AG04449 (cell line): ENCODE measurements at regions not wholly inside any gene's neighbourhood (a gene's known extent, or its start where the extent isn't known, plus 50 kb on each side); places are given as distances from the start of the nearest gene placed in this dataset.

Experiments used
- CTCF ChIA-PET: fragments of 350-600 bp; formaldehyde crosslinking; extraction: SDS; loops from one replicate; lab custom pipeline; 2021; ENCODE audit warnings: antibody characterized with exemption; lab: Yijun Ruan, JAX
- POLR2A ChIA-PET: fragments of 400-600, 350-600 bp; formaldehyde crosslinking; extraction: SDS; loops from one replicate; lab custom pipeline; 2020; ENCODE audit warnings: antibody characterized with exemption, inconsistent platforms; lab: Yijun Ruan, JAX
- DNase-seq: peaks from one replicate; pipeline ENCODE4 v3.0.0-alpha.2; 2010; ENCODE audit warnings: low read depth, low spot score
- H3K4me3 ChIP-seq: 2 replicates; pipeline ENCODE4 v1.5.1; 2011; ENCODE audit warnings: low read depth, mild to moderate bottlenecking, control low read depth, low read length
- TF ChIP-seq, protein P1 (sequence below): IDR thresholded peaks from one replicate; pipeline ENCODE4 v1.5.1; 2011; ENCODE audit warnings: mild to moderate bottlenecking, moderate library complexity, low read length, control low read depth, inconsistent platforms; ENCODE audit not compliant: insufficient read depth; ENCODE audit errors: missing control alignments

DNA sequence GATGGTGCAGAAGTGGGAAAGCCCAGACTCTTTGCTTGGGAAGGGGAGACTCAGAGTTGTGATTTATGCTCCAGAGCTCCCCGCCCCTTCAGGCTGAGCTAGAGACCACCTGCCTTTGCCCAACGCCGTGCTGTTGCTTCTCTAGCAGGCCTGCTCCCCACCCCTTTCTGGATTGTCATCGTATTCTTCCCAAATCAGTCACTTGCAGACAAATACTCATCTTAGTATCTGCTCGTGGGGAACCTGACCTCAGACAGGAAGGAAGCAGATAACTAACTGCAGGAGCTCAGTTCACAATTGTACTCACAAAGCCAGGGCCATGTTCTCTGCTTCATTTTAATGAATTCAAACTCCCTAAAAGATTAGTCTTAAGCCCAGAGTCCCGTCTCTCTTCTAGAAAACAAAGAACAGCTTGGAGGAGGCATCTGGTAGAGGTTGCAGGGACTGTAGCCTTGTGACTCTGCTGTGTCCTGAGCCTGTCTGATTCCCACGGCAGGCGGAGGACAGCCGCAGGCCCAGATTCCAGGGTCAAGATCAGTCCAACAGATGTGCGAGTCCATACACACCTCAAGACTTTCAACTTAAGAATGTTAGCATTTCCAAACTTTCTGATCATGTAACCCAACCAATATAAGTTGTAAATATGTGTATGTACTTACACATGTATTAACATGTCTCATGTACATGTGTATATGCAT is 57.2 kb upstream of the GGTLC1 start:
- ChIA-PET CTCF (interaction anchor here (0.6 kb wide), 1 partner anchor 13 kb away, joined by 3 read pairs; no protein-coding TSS in a partner anchor), POLR2A (no interaction called here)
- H3K4me3 ChIP-seq, result no peak overlapping the region
- TF ChIP-seq, protein P1, sequence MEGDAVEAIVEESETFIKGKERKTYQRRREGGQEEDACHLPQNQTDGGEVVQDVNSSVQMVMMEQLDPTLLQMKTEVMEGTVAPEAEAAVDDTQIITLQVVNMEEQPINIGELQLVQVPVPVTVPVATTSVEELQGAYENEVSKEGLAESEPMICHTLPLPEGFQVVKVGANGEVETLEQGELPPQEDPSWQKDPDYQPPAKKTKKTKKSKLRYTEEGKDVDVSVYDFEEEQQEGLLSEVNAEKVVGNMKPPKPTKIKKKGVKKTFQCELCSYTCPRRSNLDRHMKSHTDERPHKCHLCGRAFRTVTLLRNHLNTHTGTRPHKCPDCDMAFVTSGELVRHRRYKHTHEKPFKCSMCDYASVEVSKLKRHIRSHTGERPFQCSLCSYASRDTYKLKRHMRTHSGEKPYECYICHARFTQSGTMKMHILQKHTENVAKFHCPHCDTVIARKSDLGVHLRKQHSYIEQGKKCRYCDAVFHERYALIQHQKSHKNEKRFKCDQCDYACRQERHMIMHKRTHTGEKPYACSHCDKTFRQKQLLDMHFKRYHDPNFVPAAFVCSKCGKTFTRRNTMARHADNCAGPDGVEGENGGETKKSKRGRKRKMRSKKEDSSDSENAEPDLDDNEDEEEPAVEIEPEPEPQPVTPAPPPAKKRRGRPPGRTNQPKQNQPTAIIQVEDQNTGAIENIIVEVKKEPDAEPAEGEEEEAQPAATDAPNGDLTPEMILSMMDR, result no peak
- no peak for DNase-seq

DNA sequence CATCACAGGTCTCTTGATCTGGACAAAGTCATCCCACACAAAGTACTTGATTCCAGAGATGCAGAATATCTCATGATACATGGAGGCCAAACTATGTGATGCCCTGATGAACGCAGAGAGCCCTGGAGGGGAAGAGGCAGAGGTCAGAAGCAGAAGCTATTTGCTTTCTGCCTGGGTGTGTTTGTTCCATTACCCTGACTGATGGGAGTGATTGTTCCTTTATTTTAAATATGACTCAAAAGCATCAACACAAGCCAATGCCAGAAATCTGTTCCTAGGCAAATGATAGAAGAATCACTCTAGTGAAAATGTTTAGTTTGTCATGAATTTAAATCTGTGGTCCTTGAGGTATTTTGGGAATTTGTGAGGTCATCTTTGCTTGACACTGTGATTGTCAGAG is 54.7 kb upstream of the GGTLC1 start:
- CTCF ChIA-PET, result interaction anchor here (1.4 kb wide), 1 partner anchor 58 kb away, joined by 3 read pairs; no protein-coding TSS in a partner anchor
- TF ChIP-seq, protein P1, result no peak
- no peak overlapping the region for H3K4me3 ChIP-seq
- POLR2A ChIA-PET, result no interaction called here
- no peak for DNase-seq

DNA sequence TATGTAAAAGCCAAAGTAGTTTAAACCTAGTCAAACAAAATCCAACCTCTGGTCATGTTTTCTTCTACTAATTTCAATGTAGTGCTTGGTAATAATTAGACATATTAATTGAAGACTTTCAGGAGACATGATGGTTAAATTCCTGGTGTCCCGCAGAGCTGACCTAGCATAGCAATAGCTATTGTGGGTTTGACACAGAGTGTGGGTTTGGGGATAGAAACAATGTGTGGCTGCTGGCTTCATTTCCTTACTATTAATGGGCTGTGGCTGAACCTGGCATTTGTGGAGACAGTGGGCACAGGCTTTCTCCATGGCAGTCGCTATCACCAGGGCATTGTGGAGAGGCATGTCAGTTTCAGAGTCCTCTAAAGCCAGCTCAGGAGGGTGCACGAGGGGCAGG is 54.1 kb upstream of the GGTLC1 start:
- TF ChIP-seq, protein P1, result no peak
- CTCF ChIA-PET, result no interaction called here
- POLR2A ChIA-PET, result no interaction called here
- no peak overlapping the region for H3K4me3 ChIP-seq
- DNase-seq, result no peak

DNA sequence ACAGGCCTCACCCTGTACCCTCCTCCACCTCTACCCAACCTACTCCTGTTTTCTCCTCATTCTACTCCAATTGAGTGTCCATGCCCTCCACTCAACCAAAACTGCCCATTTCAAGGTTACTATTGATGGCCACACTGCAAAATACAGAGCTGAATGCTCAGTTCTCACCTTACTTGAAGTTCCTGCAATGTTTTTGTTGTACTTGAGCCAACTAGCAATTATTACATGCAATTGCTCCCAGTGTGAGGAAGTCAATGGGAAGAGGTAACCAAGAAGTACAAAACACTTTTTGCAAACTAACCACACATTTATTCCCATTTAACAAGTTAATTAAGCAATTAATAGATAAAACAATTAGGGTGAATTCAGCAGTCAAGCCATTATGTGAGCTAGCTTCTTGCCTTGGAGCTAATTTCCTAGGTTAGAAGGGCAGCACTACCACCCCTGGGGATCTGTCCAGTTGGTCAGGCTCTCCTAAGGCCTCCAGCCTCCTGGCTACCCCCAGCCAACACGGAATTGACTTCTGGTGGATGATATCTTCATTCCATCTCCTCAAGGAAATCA is 52.4 kb upstream of the GGTLC1 start:
- POLR2A ChIA-PET, result no interaction called here
- CTCF ChIA-PET, result no interaction called here
- no peak for DNase-seq
- TF ChIP-seq, protein P1, result no peak
- no peak overlapping the region for H3K4me3 ChIP-seq

DNA sequence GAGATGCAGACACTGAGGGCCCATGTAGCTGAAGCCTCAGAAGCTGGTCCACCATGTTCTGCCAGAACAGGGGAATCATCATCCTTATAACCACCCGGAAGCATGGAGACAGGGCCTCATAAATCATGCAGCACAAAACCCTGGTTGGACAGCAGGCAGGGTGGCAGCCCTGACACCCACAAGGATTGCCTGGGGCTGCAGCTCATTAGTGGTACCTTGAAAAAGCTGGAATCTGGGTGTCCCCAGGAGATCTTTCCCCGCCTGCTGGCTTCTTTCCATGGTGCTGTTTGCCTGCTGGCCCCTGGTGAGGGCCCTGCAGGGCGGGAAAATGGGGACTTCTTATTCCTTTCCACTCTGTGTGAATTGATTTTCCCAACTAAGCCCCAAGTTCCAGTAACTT is 50.6 kb upstream of the GGTLC1 start:
- no peak overlapping the region for H3K4me3 ChIP-seq
- TF ChIP-seq, protein P1, result no peak
- ChIA-PET POLR2A (no interaction called here), CTCF (no interaction called here)
- DNase-seq, result no peak
